HCT116 (cell line): ENCODE measurements at regions not wholly inside any gene's neighbourhood (a gene's known extent, or its start where the extent isn't known, plus 50 kb on each side); places are given as distances from the start of the nearest gene placed in this dataset.

Source experiments
- ATAC-seq: fragments of 200-7000 bp; cut with Tn5 transposase; 2 replicates; pipeline ENCODE4 v1.9.1; 2020; ENCODE audit warnings: mild to moderate bottlenecking, moderate library complexity
- BruUV-seq: library from RNA; stranded (reverse); fragments of 400-500 nt; replicated peaks from 2 replicates; lab custom pipeline; 2021; lab: Mats Ljungman, UMichigan
- CTCF ChIA-PET: fragments of 300-600 bp; sonication (Branson Sonifier 250); formaldehyde crosslinking; loops from one replicate; lab custom pipeline; 2021; ENCODE audit warnings: antibody characterized with exemption; lab: Charles Lee
- POLR2A ChIA-PET: fragments of 300-600, 350-600 bp; sonication (Branson Sonifier 250); formaldehyde crosslinking; loops from one replicate; lab custom pipeline; 2021; ENCODE audit warnings: antibody characterized with exemption; lab: Charles Lee
- RAD21 ChIA-PET, 2 experiments: fragments of 300-600 bp; sonication (Branson Sonifier 250); formaldehyde crosslinking; loops; one replicate each; lab custom pipeline; 2023; ENCODE audit warnings: low total read pairs in 2 of 2; ENCODE audit not compliant: uncharacterized antibody in 2 of 2, unreplicated experiment in 2 of 2, low non-redundant PET in 1 of 2; lab: Charles Lee
- DNase-seq: peaks from one replicate; pipeline ENCODE4 v3.0.0-alpha.2; 2010; ENCODE audit warnings: low read depth, low spot score
- H2AFZ ChIP-seq: fragments of 200-600 bp; shearing (Covaris generic), sonication (generic); 2 replicates; pipeline ENCODE4 v1.6.1; 2017; ENCODE audit warnings: low read depth, mixed run types, mixed read lengths, antibody characterized with exemption, low read length; ENCODE audit not compliant: poor library complexity, severe bottlenecking
- H3K27ac ChIP-seq: 2 replicates; pipeline ENCODE4 v1.5.1; 2012; ENCODE audit warnings: low read depth, low read length
- H3K27me3 ChIP-seq: fragments of 200-600 bp; sonication (generic); 2 replicates; pipeline ENCODE4 v1.6.1; 2016; ENCODE audit warnings: mixed run types, low read length, mixed read lengths; ENCODE audit not compliant: insufficient read depth
- H3K36me3 ChIP-seq, 2 experiments: fragments of 200-500 bp in 1 of 2; fragments of 200-600 bp in 1 of 2; sonication (Bioruptor generic) in 1 of 2; sonication (generic) in 1 of 2; 2 replicates each; pipeline versions ENCODE4 v1.5.1 to v1.6.1; 2014 to 2016; ENCODE audit warnings: low read length in 2 of 2, inconsistent platforms in 1 of 2, mixed read lengths in 1 of 2, mixed run types in 1 of 2; ENCODE audit not compliant: insufficient read depth in 2 of 2, control insufficient read depth in 1 of 2
- H3K4me1 ChIP-seq, 2 experiments: fragments of 200-600 bp in 1 of 2; sonication (generic) in 1 of 2; 2 replicates each; pipeline versions ENCODE4 v1.5.1 to v1.6.1; 2012 to 2017; ENCODE audit warnings: low read length in 2 of 2, inconsistent platforms in 1 of 2, mild to moderate bottlenecking in 1 of 2, mixed read lengths in 1 of 2, mixed run types in 1 of 2, moderate library complexity in 1 of 2; ENCODE audit not compliant: insufficient read depth in 2 of 2, control insufficient read depth in 1 of 2
- H3K4me2 ChIP-seq: fragments of 200-600 bp; sonication (generic); 2 replicates; pipeline ENCODE4 v1.6.1; 2017; ENCODE audit warnings: mixed run types, low read length, mixed read lengths
- H3K4me3 ChIP-seq, 2 experiments: fragments of 200-600 bp in 1 of 2; sonication (generic) in 1 of 2; replicated peaks in 1 of 2; 2 replicates each; pipeline ENCODE4 v1.5.1; 2011 to 2016; ENCODE audit warnings: low read length in 2 of 2, control low read depth in 1 of 2, low read depth in 1 of 2, mild to moderate bottlenecking in 1 of 2, mixed read lengths in 1 of 2, mixed run types in 1 of 2
- H3K79me2 ChIP-seq: fragments of 200-600 bp; sonication (generic); 2 replicates; pipeline ENCODE4 v1.6.1; 2017; ENCODE audit warnings: mild to moderate bottlenecking, mixed run types, low read length, moderate library complexity, mixed read lengths; ENCODE audit not compliant: insufficient read depth
- H3K9ac ChIP-seq: fragments of 200-600 bp; sonication (generic); 2 replicates; pipeline ENCODE4 v1.6.1; 2016; ENCODE audit warnings: low read length, mixed read lengths
- H3K9me2 ChIP-seq: fragments of 200-600 bp; sonication (generic), shearing (Covaris generic); 2 replicates; pipeline ENCODE4 v1.6.1; 2017; ENCODE audit warnings: mixed run types, mild to moderate bottlenecking, moderate library complexity; ENCODE audit not compliant: insufficient read depth
- H3K9me3 ChIP-seq, 2 experiments: fragments of 200-500 bp in 1 of 2; fragments of 200-600 bp in 1 of 2; sonication (Bioruptor generic) in 1 of 2; sonication (generic) in 1 of 2; 2 replicates each; pipeline ENCODE4 v1.6.1; 2014 to 2017; ENCODE audit warnings: low read length in 2 of 2, mixed read lengths in 2 of 2, inconsistent platforms in 1 of 2, low read depth in 1 of 2, mild to moderate bottlenecking in 1 of 2, mixed run types in 1 of 2, moderate library complexity in 1 of 2; ENCODE audit not compliant: control insufficient read depth in 1 of 2, insufficient read depth in 1 of 2
- H4K20me1 ChIP-seq: fragments of 200-600 bp; sonication (generic), shearing (Covaris generic); 2 replicates; pipeline ENCODE4 v1.6.1; 2017; ENCODE audit warnings: mixed run types, mild to moderate bottlenecking, moderate library complexity; ENCODE audit not compliant: insufficient read depth
- CEBPB ChIP-seq: IDR thresholded peaks from 2 replicates; pipeline ENCODE4 v1.6.1; 2012; ENCODE audit warnings: low read depth
- CTCF ChIP-seq, 3 experiments: fragments of 200-600 bp in 1 of 3; sonication (generic) in 1 of 3; IDR thresholded peaks in 2 of 3; conservative IDR thresholded peaks in 1 of 3; 2 replicates each; pipeline ENCODE4 v1.5.1; 2012 to 2017; ENCODE audit warnings: low read depth in 2 of 3, low read length in 2 of 3, antibody characterized with exemption in 1 of 3, borderline replicate concordance in 1 of 3, control low read depth in 1 of 3, mild to moderate bottlenecking in 1 of 3, mixed read lengths in 1 of 3, mixed run types in 1 of 3, moderate library complexity in 1 of 3; ENCODE audit not compliant: insufficient read depth in 1 of 3
- ELF1 ChIP-seq: IDR thresholded peaks from 2 replicates; pipeline ENCODE4 v1.6.1; 2012; ENCODE audit warnings: low read depth, borderline replicate concordance
- POLR2A ChIP-seq: IDR thresholded peaks from 2 replicates; pipeline ENCODE4 v1.7.0; 2011; ENCODE audit warnings: borderline replicate concordance; ENCODE audit not compliant: insufficient read depth, insufficient read length; ENCODE audit errors: extremely low read depth
- SIN3A ChIP-seq: IDR thresholded peaks from 2 replicates; pipeline ENCODE4 v1.6.1; 2012; ENCODE audit warnings: low read depth
- SRF ChIP-seq: IDR thresholded peaks from 2 replicates; pipeline ENCODE4 v1.6.1; 2012; ENCODE audit warnings: low read depth
- ZFX ChIP-seq: fragments of 450-650 bp; IDR thresholded peaks from 2 replicates; pipeline ENCODE4 v1.6.1; 2017
- intact Hi-C: fragments of 100-400 bp; cut with micrococcal nuclease; formaldehyde crosslinking; loops from 2 replicates; pipeline ENCODE4 v1.10.0; 2022
- TF ChIP-seq, protein P1 (sequence below): IDR thresholded peaks from 2 replicates; pipeline ENCODE4 v1.6.1; 2012; ENCODE audit warnings: low read depth
- TF ChIP-seq, protein P2 (sequence below): IDR thresholded peaks from 2 replicates; pipeline ENCODE4 v1.6.1; 2012

GRCh38 chr4:3343358-3343757 lies 50.5 kb downstream of the RGS12 start:
- DNase-seq (no peak), ATAC-seq (no peak)
- ChIA-PET RAD21 (no interaction called here), CTCF (interaction anchor here (1.1 kb wide), 1 partner anchor 10 kb away, joined by 3 read pairs; no protein-coding TSS in a partner anchor), POLR2A (no interaction called here)
- Histone ChIP-seq H3K9me3 (no peaks in the 10 kb centered on the region), H3K9me2 (no peaks in the 10 kb centered on the region), H2AFZ (no peak overlapping the region), H3K4me1 (no peaks in the 10 kb centered on the region; a peak in 1 of 4 replicates), H3K79me2 (no peaks in the 10 kb centered on the region), H3K36me3 (no peaks in the 10 kb centered on the region), H3K9ac (no peak overlapping the region), H3K27ac (no peak overlapping the region), H4K20me1 (no peaks in the 10 kb centered on the region), H3K4me2 (no peak overlapping the region), H3K4me3 (no peak overlapping the region), H3K27me3 (no peaks in the 10 kb centered on the region)
- TF ChIP-seq SIN3A (no peak), SRF (no peak), CTCF (IDR thresholded peaks at IDR 0.05 in 2 of 3, conservative IDR thresholded peaks at IDR 0.05 in 1 of 3; ENCODE audit: borderline replicate concordance in 1 of 3, insufficient read depth in 1 of 3, low read depth in 2 of 3, low read length in 2 of 3) (no peak), ELF1 (no peak), POLR2A (no peak), ZFX (no peak), CEBPB (no peak)
- TF ChIP-seq, protein P1, sequence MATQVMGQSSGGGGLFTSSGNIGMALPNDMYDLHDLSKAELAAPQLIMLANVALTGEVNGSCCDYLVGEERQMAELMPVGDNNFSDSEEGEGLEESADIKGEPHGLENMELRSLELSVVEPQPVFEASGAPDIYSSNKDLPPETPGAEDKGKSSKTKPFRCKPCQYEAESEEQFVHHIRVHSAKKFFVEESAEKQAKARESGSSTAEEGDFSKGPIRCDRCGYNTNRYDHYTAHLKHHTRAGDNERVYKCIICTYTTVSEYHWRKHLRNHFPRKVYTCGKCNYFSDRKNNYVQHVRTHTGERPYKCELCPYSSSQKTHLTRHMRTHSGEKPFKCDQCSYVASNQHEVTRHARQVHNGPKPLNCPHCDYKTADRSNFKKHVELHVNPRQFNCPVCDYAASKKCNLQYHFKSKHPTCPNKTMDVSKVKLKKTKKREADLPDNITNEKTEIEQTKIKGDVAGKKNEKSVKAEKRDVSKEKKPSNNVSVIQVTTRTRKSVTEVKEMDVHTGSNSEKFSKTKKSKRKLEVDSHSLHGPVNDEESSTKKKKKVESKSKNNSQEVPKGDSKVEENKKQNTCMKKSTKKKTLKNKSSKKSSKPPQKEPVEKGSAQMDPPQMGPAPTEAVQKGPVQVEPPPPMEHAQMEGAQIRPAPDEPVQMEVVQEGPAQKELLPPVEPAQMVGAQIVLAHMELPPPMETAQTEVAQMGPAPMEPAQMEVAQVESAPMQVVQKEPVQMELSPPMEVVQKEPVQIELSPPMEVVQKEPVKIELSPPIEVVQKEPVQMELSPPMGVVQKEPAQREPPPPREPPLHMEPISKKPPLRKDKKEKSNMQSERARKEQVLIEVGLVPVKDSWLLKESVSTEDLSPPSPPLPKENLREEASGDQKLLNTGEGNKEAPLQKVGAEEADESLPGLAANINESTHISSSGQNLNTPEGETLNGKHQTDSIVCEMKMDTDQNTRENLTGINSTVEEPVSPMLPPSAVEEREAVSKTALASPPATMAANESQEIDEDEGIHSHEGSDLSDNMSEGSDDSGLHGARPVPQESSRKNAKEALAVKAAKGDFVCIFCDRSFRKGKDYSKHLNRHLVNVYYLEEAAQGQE: no peak
- TF ChIP-seq, protein P2, sequence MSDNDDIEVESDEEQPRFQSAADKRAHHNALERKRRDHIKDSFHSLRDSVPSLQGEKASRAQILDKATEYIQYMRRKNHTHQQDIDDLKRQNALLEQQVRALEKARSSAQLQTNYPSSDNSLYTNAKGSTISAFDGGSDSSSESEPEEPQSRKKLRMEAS: no peak
- intact Hi-C loops: loop anchor here (10.0 kb wide), 1 partner anchor 541 kb away; no protein-coding TSS in a partner anchor
- no TSS peak for BruUV-seq
